ENCODE measurements at regions not wholly inside any gene's neighbourhood (a gene's known extent, or its start where the extent isn't known, plus 50 kb on each side); places are given as distances from the start of the nearest gene placed in this dataset.

DNA sequence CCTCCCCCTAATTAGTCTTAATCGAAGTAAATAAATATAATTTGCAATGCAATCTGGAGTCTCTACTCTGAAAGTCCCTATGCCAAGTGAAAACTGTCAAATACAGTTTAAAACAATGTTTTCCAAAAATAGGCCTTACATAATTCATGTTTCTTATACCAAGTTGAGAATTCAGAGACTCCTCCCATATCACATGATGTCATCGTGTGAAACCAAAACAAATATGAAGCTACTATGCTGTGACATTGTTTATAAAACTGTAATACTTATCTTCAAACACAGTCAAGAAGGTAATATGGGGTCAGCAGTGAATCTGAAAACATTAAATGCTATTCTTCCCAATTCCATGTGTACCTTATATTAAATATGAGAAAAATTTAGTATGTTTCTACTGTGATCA is 940.2 kb upstream of the FANCL start (continued):
- TF ChIP-seq CHD2 (IDR thresholded peaks at IDR 0.05; ENCODE audit: low read length) = no peak
